ENCODE measurements at regions not wholly inside any gene's neighbourhood (a gene's known extent, or its start where the extent isn't known, plus 50 kb on each side); places are given as distances from the start of the nearest gene placed in this dataset.

GRCh38 chr6:15044146-15044882 lies 201.6 kb upstream of the JARID2 start:
- SMC1A ChIA-PET (ENCODE audit: uncharacterized antibody, unreplicated experiment), result no interaction called here
- peaks cover 8% of the 10 kb centered on the region for H3K4me1 ChIP-seq (ENCODE audit: control insufficient read depth, insufficient read depth, low read length)
- BruUV-seq (replicated peaks), result no TSS peak
- in situ Hi-C loops (cut with MboI), result no loop called here
- no peaks in the 10 kb centered on the region for H3K79me2 ChIP-seq (ENCODE audit: control insufficient read depth, insufficient read depth, low read length)
- DNase-seq (ENCODE audit: low read depth, low spot score) (no peak), ATAC-seq (no peak), FAIRE-seq (no peak)
- H3K9me3 ChIP-seq (replicated peaks; ENCODE audit: control insufficient read depth, insufficient read depth, low read length), result no peaks in the 10 kb centered on the region
- no peak overlapping the region for H2AFZ ChIP-seq (ENCODE audit: control insufficient read depth, low read depth, low read length)
- no peak overlapping the region for H3K27ac ChIP-seq (ENCODE audit: control insufficient read depth, insufficient read depth)
- RAD21 ChIA-PET (ENCODE audit: unreplicated experiment), result no interaction called here
- POLR2A ChIA-PET, result no interaction called here
- no peak overlapping the region for H3K9ac ChIP-seq (ENCODE audit: control insufficient read depth, insufficient read depth, low read length)
- H3K4me2 ChIP-seq (ENCODE audit: control insufficient read depth, insufficient read depth), result no peak overlapping the region
- intact Hi-C loops (cut with micrococcal nuclease; ENCODE audit: unreplicated experiment), result no loop called here
- WGBS (ENCODE audit: insufficient coverage, insufficient replicate concordance, low lambda C conversion rate, missing lambda C conversion rate), result 41% methylated on average over 4 of the region's 4 CpGs
- H4K20me1 ChIP-seq (ENCODE audit: control insufficient read depth, insufficient read depth), result no peaks in the 10 kb centered on the region
- no peak overlapping the region for H3K4me3 ChIP-seq
- no peaks in the 10 kb centered on the region for H3K36me3 ChIP-seq (ENCODE audit: control insufficient read depth in 2 of 2, insufficient read depth in 2 of 2, low read length in 1 of 2)
- CTCF ChIA-PET, result no interaction called here
- H3K27me3 ChIP-seq (replicated peaks in 1 of 2; ENCODE audit: control insufficient read depth in 2 of 2, insufficient read depth in 2 of 2, low read length in 1 of 2), result no peaks in the 10 kb centered on the region; a peak in 1 of 4 replicates
- no peak for TF ChIP-seq POLR2A (IDR thresholded peaks at IDR 0.05; ENCODE audit: low read depth, low read length)
- TF ChIP-seq MEF2A (IDR thresholded peaks at IDR 0.05; ENCODE audit: insufficient read depth, low read depth, low read length), result no peak
- no peak for TF ChIP-seq KLF5 (IDR thresholded peaks at IDR 0.05; ENCODE audit: partially characterized antibody)
- TF ChIP-seq SRF (IDR thresholded peaks at IDR 0.05; ENCODE audit: low read depth in 2 of 2, low read length in 2 of 2), result no peak
- TF ChIP-seq NFIC (IDR thresholded peaks at IDR 0.05; ENCODE audit: low read depth, low read length), result no peak
- no peak for TF ChIP-seq ZNF207 (IDR thresholded peaks at IDR 0.05; ENCODE audit: borderline replicate concordance)

- DNase-seq (ENCODE audit: low read depth, low spot score) (no peak), ATAC-seq (no peak), FAIRE-seq (no peak)
- H2AFZ ChIP-seq (ENCODE audit: control insufficient read depth, low read depth, low read length), result no peak overlapping the region
- BruUV-seq (replicated peaks), result no TSS peak
- in situ Hi-C loops (cut with MboI), result no loop called here
- H3K27me3 ChIP-seq (replicated peaks in 1 of 2; ENCODE audit: control insufficient read depth in 2 of 2, insufficient read depth in 2 of 2, low read length in 1 of 2), result no peaks in the 10 kb centered on the region; a peak in 1 of 4 replicates
- no peak overlapping the region for H3K9ac ChIP-seq (ENCODE audit: control insufficient read depth, insufficient read depth, low read length)
- SMC1A ChIA-PET (ENCODE audit: uncharacterized antibody, unreplicated experiment), result no interaction called here
- TF ChIP-seq FOXM1 (IDR thresholded peaks at IDR 0.05; ENCODE audit: low read depth, low read length) (no peak), CEBPB (IDR thresholded peaks at IDR 0.05; ENCODE audit: borderline replicate concordance in 1 of 2, low read depth in 2 of 2, low read length in 2 of 2) (no peak), NFIC (IDR thresholded peaks at IDR 0.05; ENCODE audit: low read depth, low read length) (no peak), POLR2AphosphoS5 (IDR thresholded peaks at IDR 0.05; ENCODE audit: low read length) (no peak), NR2F1 (conservative IDR thresholded peaks at IDR 0.05) (no peak), ZZZ3 (IDR thresholded peaks at IDR 0.05; ENCODE audit: control insufficient read depth, insufficient read length, low read depth) (no peak), SPI1 (IDR thresholded peaks at IDR 0.05; ENCODE audit: borderline replicate concordance, insufficient read depth, low read depth, low read length) (no peak)
- H3K27ac ChIP-seq (ENCODE audit: control insufficient read depth, insufficient read depth), result no peak overlapping the region
- peaks cover 8% of the 10 kb centered on the region for H3K4me1 ChIP-seq (ENCODE audit: control insufficient read depth, insufficient read depth, low read length)
- H3K4me2 ChIP-seq (ENCODE audit: control insufficient read depth, insufficient read depth), result no peak overlapping the region
- WGBS (ENCODE audit: insufficient coverage, insufficient replicate concordance, low lambda C conversion rate, missing lambda C conversion rate), result 35% methylated on average over 2 of the region's 2 CpGs
- intact Hi-C loops (cut with micrococcal nuclease; ENCODE audit: unreplicated experiment), result no loop called here
- no peaks in the 10 kb centered on the region for H3K36me3 ChIP-seq (ENCODE audit: control insufficient read depth in 2 of 2, insufficient read depth in 2 of 2, low read length in 1 of 2)
- POLR2A ChIA-PET, result no interaction called here
- CTCF ChIA-PET, result no interaction called here
- H4K20me1 ChIP-seq (ENCODE audit: control insufficient read depth, insufficient read depth), result no peaks in the 10 kb centered on the region
- H3K9me3 ChIP-seq (replicated peaks; ENCODE audit: control insufficient read depth, insufficient read depth, low read length), result no peaks in the 10 kb centered on the region
- no peaks in the 10 kb centered on the region for H3K79me2 ChIP-seq (ENCODE audit: control insufficient read depth, insufficient read depth, low read length)
- no peak overlapping the region for H3K4me3 ChIP-seq
- RAD21 ChIA-PET (ENCODE audit: unreplicated experiment), result no interaction called here
These were observed 200.9 kb upstream of the JARID2 start for GRCh38 chr6:15044948-15045347.

All from GM12878 (cell line).